Large intestine (tissue), 3 donors: ENCODE measurements at regions not wholly inside any gene's neighbourhood (a gene's known extent, or its start where the extent isn't known, plus 50 kb on each side); places are given as distances from the start of the nearest gene placed in this dataset.
A peak's percentile ranks its signal among the peaks of the same experiment; 100 is the strongest.

ENCODE experiments used
- DNase-seq, 2 donors: peaks; one replicate each; pipeline versions ENCODE4 v3.0.0 to v3.0.0-alpha.2; 2013
- H3K27ac ChIP-seq: one replicate; pipeline ENCODE4 v1.5.1; 2013; ENCODE audit warnings: low read length
- H3K27me3 ChIP-seq: 2 replicates; pipeline ENCODE4 v1.6.1; 2013; ENCODE audit warnings: low read length; ENCODE audit not compliant: control insufficient read depth, insufficient read depth
- H3K36me3 ChIP-seq: 2 replicates; pipeline ENCODE4 v1.6.1; 2013; ENCODE audit warnings: low read length; ENCODE audit not compliant: control insufficient read depth, insufficient read depth
- H3K4me1 ChIP-seq: one replicate; pipeline ENCODE4 v1.6.1; 2013; ENCODE audit warnings: low read length; ENCODE audit not compliant: control insufficient read depth, insufficient read depth
- H3K4me3 ChIP-seq: one replicate; pipeline ENCODE4 v1.5.1; 2013; ENCODE audit warnings: low read length
- H3K9me3 ChIP-seq: one replicate; pipeline ENCODE4 v1.6.1; 2013; ENCODE audit warnings: mild to moderate bottlenecking, low read depth, low read length, moderate library complexity; ENCODE audit not compliant: control insufficient read depth
- WGBS: methylation state at CpG from one replicate; pipeline ENCODE4 v1.1.5; 2013; ENCODE audit warnings: low lambda C conversion rate; ENCODE audit not compliant: insufficient coverage; 5-methylcytosine and 5-hydroxymethylcytosine counted together

- Histone ChIP-seq H3K4me1 (no peaks in the 10 kb centered on the region), H3K9me3 (no peaks in the 10 kb centered on the region), H3K36me3 (no peaks in the 10 kb centered on the region), H3K27me3 (peaks cover 10% of the 10 kb centered on the region), H3K27ac (no peak overlapping the region), H3K4me3 (no peak overlapping the region)
- DNase-seq: no peak
These were observed 339.2 kb downstream of the EN1 start for GRCh38 chr2:118508282-118508681.

GRCh38 chr2:118505436-118505835 lies 342.0 kb downstream of the EN1 start:
- Histone ChIP-seq H3K9me3 (no peaks in the 10 kb centered on the region), H3K27me3 (peaks cover 22% of the 10 kb centered on the region), H3K4me1 (no peaks in the 10 kb centered on the region), H3K4me3 (no peak overlapping the region), H3K27ac (no peak overlapping the region), H3K36me3 (no peaks in the 10 kb centered on the region)
- DNase-seq: no peak
- no CpG with 5 or more reads among the region's 2 CpGs for WGBS

GRCh38 chr2:118502106-118502505 lies 345.3 kb downstream of the EN1 start:
- H3K4me3 ChIP-seq: no peak overlapping the region
- no peaks in the 10 kb centered on the region for H3K9me3 ChIP-seq
- DNase-seq: no peak
- 83% methylated on average over 1 of the region's 2 CpGs for WGBS
- peaks cover 25% of the 10 kb centered on the region for H3K27me3 ChIP-seq
- no peaks in the 10 kb centered on the region for H3K36me3 ChIP-seq
- no peaks in the 10 kb centered on the region for H3K4me1 ChIP-seq
- H3K27ac ChIP-seq: no peak overlapping the region

GRCh38 chr2:118498943-118499342 lies 348.5 kb downstream of the EN1 start:
- Histone ChIP-seq H3K9me3 (no peaks in the 10 kb centered on the region), H3K4me1 (no peaks in the 10 kb centered on the region), H3K27ac (no peak overlapping the region), H3K36me3 (no peaks in the 10 kb centered on the region), H3K27me3 (peaks cover 30% of the 10 kb centered on the region), H3K4me3 (no peak overlapping the region)
- no peak for DNase-seq

GRCh38 chr2:118496870-118497611 lies 350.4 kb downstream of the EN1 start:
- H3K4me1 ChIP-seq: no peaks in the 10 kb centered on the region
- no peak overlapping the region for H3K4me3 ChIP-seq
- no CpG with 5 or more reads among the region's 7 CpGs for WGBS
- H3K9me3 ChIP-seq: no peaks in the 10 kb centered on the region
- no peak overlapping the region for H3K27ac ChIP-seq
- DNase-seq: no peak
- no peaks in the 10 kb centered on the region for H3K36me3 ChIP-seq
- peaks cover 27% of the 10 kb centered on the region for H3K27me3 ChIP-seq

GRCh38 chr2:118496467-118496866 lies 351.0 kb downstream of the EN1 start:
- H3K27ac ChIP-seq: no peak overlapping the region
- DNase-seq: no peak
- no peak overlapping the region for H3K4me3 ChIP-seq
- no peaks in the 10 kb centered on the region for H3K9me3 ChIP-seq
- no peaks in the 10 kb centered on the region for H3K36me3 ChIP-seq
- peaks cover 27% of the 10 kb centered on the region for H3K27me3 ChIP-seq
- no CpG with 5 or more reads among the region's 5 CpGs for WGBS
- no peaks in the 10 kb centered on the region for H3K4me1 ChIP-seq

GRCh38 chr2:118495290-118495689 lies 352.2 kb downstream of the EN1 start:
- Histone ChIP-seq H3K4me3 (no peak overlapping the region), H3K4me1 (no peaks in the 10 kb centered on the region), H3K27me3 (peaks cover 27% of the 10 kb centered on the region), H3K27ac (no peak overlapping the region), H3K36me3 (no peaks in the 10 kb centered on the region), H3K9me3 (no peaks in the 10 kb centered on the region)
- no peak for DNase-seq
- WGBS: 33% methylated on average over 1 of the region's 4 CpGs

- no peak overlapping the region for H3K4me3 ChIP-seq
- H3K27me3 ChIP-seq: peaks cover 37% of the 10 kb centered on the region
- WGBS: no CpG with 5 or more reads among the region's 7 CpGs
- H3K36me3 ChIP-seq: no peaks in the 10 kb centered on the region
- no peak overlapping the region for H3K27ac ChIP-seq
- H3K4me1 ChIP-seq: no peaks in the 10 kb centered on the region
- no peak for DNase-seq
- H3K9me3 ChIP-seq: no peaks in the 10 kb centered on the region
These were observed 354.2 kb downstream of the EN1 start for GRCh38 chr2:118493213-118493612.

- Histone ChIP-seq H3K4me3 (no peak overlapping the region), H3K9me3 (no peaks in the 10 kb centered on the region), H3K27ac (no peak overlapping the region), H3K4me1 (no peaks in the 10 kb centered on the region), H3K27me3 (peaks cover 37% of the 10 kb centered on the region), H3K36me3 (no peaks in the 10 kb centered on the region)
- DNase-seq: peak in 1 of 2 donors; percentile 4
These were observed 355.1 kb downstream of the EN1 start for GRCh38 chr2:118492335-118492734.

- no peak overlapping the region for H3K4me3 ChIP-seq
- no peak overlapping the region for H3K27ac ChIP-seq
- WGBS: no CpG with 5 or more reads among the region's 4 CpGs
- no peaks in the 10 kb centered on the region for H3K36me3 ChIP-seq
- H3K9me3 ChIP-seq: no peaks in the 10 kb centered on the region
- DNase-seq: no peak
- H3K4me1 ChIP-seq: no peaks in the 10 kb centered on the region
- H3K27me3 ChIP-seq: peaks cover 32% of the 10 kb centered on the region
These were observed 357.1 kb downstream of the EN1 start for GRCh38 chr2:118490330-118490729.

GRCh38 chr2:118489712-118490299 lies 357.6 kb downstream of the EN1 start:
- WGBS: 87% methylated on average over 3 of the region's 6 CpGs
- Histone ChIP-seq H3K27me3 (peaks cover 28% of the 10 kb centered on the region), H3K27ac (no peak overlapping the region), H3K36me3 (no peaks in the 10 kb centered on the region), H3K9me3 (no peaks in the 10 kb centered on the region), H3K4me1 (no peaks in the 10 kb centered on the region), H3K4me3 (no peak overlapping the region)
- DNase-seq: no peak
